OCI-LY7 (cell line): ENCODE measurements at regions not wholly inside any gene's neighbourhood (a gene's known extent, or its start where the extent isn't known, plus 50 kb on each side); places are given as distances from the start of the nearest gene placed in this dataset.

Source experiments
- EZH2phosphoT487 ChIP-seq: fragments of 200-600 bp; sonication (generic); IDR thresholded peaks from 2 replicates; pipeline ENCODE4 v1.6.1; 2018; ENCODE audit warnings: low read depth, borderline replicate concordance, mild to moderate bottlenecking, mixed run types, antibody characterized with exemption, low read length, moderate library complexity, mixed read lengths
- TF ChIP-seq, protein P1 (sequence below): fragments of 200-600 bp; sonication (generic); conservative IDR thresholded peaks from 2 replicates; pipeline ENCODE4 v1.5.1; 2014; ENCODE audit warnings: mild to moderate bottlenecking, antibody characterized with exemption, low read length, moderate library complexity, mixed read lengths

DNA sequence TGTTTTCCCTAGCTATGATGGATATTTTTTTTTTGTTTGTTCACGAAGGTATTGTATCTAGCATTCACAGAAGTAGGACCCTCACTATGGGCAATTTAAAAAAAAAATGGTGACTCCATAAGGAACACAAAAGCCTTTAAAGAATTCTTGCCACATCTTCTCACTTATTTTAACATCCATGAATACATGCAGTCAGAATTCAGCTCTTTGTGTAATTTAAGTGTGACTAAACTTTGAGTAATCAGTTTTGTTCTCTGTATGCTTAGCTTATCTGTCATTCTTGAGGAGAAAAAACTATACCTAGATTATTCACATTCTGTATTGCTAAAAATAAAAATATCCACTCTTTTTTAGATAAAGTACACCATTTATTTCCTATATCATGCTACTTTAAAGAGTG is 313.2 kb upstream of the KCND2 start:
- TF ChIP-seq, protein P1, sequence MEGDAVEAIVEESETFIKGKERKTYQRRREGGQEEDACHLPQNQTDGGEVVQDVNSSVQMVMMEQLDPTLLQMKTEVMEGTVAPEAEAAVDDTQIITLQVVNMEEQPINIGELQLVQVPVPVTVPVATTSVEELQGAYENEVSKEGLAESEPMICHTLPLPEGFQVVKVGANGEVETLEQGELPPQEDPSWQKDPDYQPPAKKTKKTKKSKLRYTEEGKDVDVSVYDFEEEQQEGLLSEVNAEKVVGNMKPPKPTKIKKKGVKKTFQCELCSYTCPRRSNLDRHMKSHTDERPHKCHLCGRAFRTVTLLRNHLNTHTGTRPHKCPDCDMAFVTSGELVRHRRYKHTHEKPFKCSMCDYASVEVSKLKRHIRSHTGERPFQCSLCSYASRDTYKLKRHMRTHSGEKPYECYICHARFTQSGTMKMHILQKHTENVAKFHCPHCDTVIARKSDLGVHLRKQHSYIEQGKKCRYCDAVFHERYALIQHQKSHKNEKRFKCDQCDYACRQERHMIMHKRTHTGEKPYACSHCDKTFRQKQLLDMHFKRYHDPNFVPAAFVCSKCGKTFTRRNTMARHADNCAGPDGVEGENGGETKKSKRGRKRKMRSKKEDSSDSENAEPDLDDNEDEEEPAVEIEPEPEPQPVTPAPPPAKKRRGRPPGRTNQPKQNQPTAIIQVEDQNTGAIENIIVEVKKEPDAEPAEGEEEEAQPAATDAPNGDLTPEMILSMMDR, result no peak
- no peak for TF ChIP-seq EZH2phosphoT487
